HepG2 (cell line): ENCODE measurements at regions not wholly inside any gene's neighbourhood (a gene's known extent, or its start where the extent isn't known, plus 50 kb on each side); places are given as distances from the start of the nearest gene placed in this dataset.

Experiments
- ATAC-seq: fragments of 200-7000 bp; cut with Tn5 transposase; 3 replicates; pipeline ENCODE4 v1.9.1; 2020; ENCODE audit warnings: mild to moderate bottlenecking, moderate library complexity
- BruUV-seq: library from RNA; stranded (reverse); fragments of 400-500 nt; replicated peaks from 2 replicates; lab custom pipeline; 2021; lab: Mats Ljungman, UMichigan
- CTCF ChIA-PET: fragments of 300-600 bp; formaldehyde crosslinking; extraction: SDS; loops from one replicate; lab custom pipeline; 2021; ENCODE audit warnings: low total read pairs, inconsistent platforms, low intra/inter-chr PET ratio; lab: Yijun Ruan, JAX
- POLR2A ChIA-PET: fragments of 350-600 bp; sonication (Branson Sonifier 250); formaldehyde crosslinking; loops from one replicate; lab custom pipeline; 2020; ENCODE audit warnings: antibody characterized with exemption, inconsistent platforms; lab: Yijun Ruan, JAX
- DNase-seq: peaks from one replicate; pipeline ENCODE4 v3.0.0-alpha.2; 2015; ENCODE audit warnings: low spot score
- FAIRE-seq: peaks from 3 replicates; lab custom pipeline; 2011; peaks lifted over from hg19 to GRCh38; lab: Jason Lieb, UNC
- H2AFZ ChIP-seq: one replicate; pipeline ENCODE4 v1.6.1; 2011; ENCODE audit warnings: low read length, inconsistent platforms
- H3K27ac ChIP-seq: fragments of 300-600 bp; 3 replicates; pipeline ENCODE4 v1.8.0; 2011; ENCODE audit warnings: mixed run types, mild to moderate bottlenecking, mixed read lengths, low read length, inconsistent platforms; ENCODE audit not compliant: insufficient read depth; ENCODE audit errors: extremely low read length
- H3K27me3 ChIP-seq, 2 experiments: fragments of 200-600 bp in 1 of 2; 2 replicates in 1 of 2; 3 replicates in 1 of 2; pipeline versions ENCODE4 v1.6.0 to v1.8.0; 2011; ENCODE audit warnings: low read length in 2 of 2, mild to moderate bottlenecking in 2 of 2, moderate library complexity in 2 of 2, inconsistent platforms in 1 of 2; ENCODE audit not compliant: insufficient read depth in 2 of 2, control insufficient read depth in 1 of 2
- H3K36me3 ChIP-seq, 2 experiments: fragments of 200-600 bp in 1 of 2; replicated peaks in 1 of 2; 2 replicates in 1 of 2; 3 replicates in 1 of 2; pipeline versions ENCODE4 v1.5.1 to v1.8.0; 2011; ENCODE audit warnings: low read length in 2 of 2, inconsistent platforms in 1 of 2; ENCODE audit not compliant: insufficient read depth in 2 of 2, control insufficient read depth in 1 of 2
- H3K4me1 ChIP-seq: 2 replicates; pipeline ENCODE4 v1.5.1; 2012; ENCODE audit warnings: low read length, inconsistent platforms; ENCODE audit not compliant: insufficient read depth
- H3K4me2 ChIP-seq: 2 replicates; pipeline ENCODE4 v1.6.0; 2011; ENCODE audit warnings: low read depth, low read length, inconsistent platforms
- H3K4me3 ChIP-seq, 3 experiments: fragments of 200-600 bp in 1 of 3; sonication (generic), shearing (Covaris generic) in 1 of 3; replicated peaks in 1 of 3; 2 replicates each; pipeline ENCODE4 v1.5.1; 2011 to 2016; ENCODE audit warnings: low read length in 3 of 3, inconsistent platforms in 2 of 3, low read depth in 2 of 3, mild to moderate bottlenecking in 2 of 3, control low read depth in 1 of 3, mixed read lengths in 1 of 3; ENCODE audit not compliant: insufficient read depth in 1 of 3
- H3K79me2 ChIP-seq: one replicate; pipeline ENCODE4 v1.6.1; 2011; ENCODE audit warnings: low read length, inconsistent platforms; ENCODE audit not compliant: insufficient read depth
- H3K9ac ChIP-seq: 2 replicates; pipeline ENCODE4 v1.6.0; 2011; ENCODE audit warnings: mild to moderate bottlenecking, low read depth, low read length, inconsistent platforms; ENCODE audit not compliant: insufficient read depth
- H3K9me3 ChIP-seq: 2 replicates; pipeline ENCODE4 v1.5.1; 2012; ENCODE audit warnings: mild to moderate bottlenecking, low read length
- H4K20me1 ChIP-seq: 2 replicates; pipeline ENCODE4 v1.6.0; 2011; ENCODE audit warnings: inconsistent platforms, mild to moderate bottlenecking, low read length, moderate library complexity; ENCODE audit not compliant: insufficient read depth
- ELF4 ChIP-seq: sonication (generic); formaldehyde crosslinking; IDR thresholded peaks from 2 replicates; pipeline ENCODE4 v1.5.0; 2020; ENCODE audit warnings: missing genetic modification reagents, mild to moderate bottlenecking, moderate library complexity, borderline replicate concordance
- GATAD2A ChIP-seq: IDR thresholded peaks from 2 replicates; pipeline ENCODE4 v1.6.1; 2016
- HOXA5 ChIP-seq: sonication (generic); formaldehyde crosslinking; IDR thresholded peaks from 2 replicates; pipeline ENCODE4 v1.4.0; 2020; ENCODE audit warnings: missing genetic modification reagents
- KLF11 ChIP-seq: IDR thresholded peaks from 2 replicates; pipeline ENCODE4 v1.6.1; 2016; ENCODE audit warnings: missing compliant biosample characterization
- KLF12 ChIP-seq: sonication (generic); formaldehyde crosslinking; IDR thresholded peaks from 2 replicates; pipeline ENCODE4 v1.4.0; 2020; ENCODE audit warnings: missing genetic modification reagents, borderline replicate concordance
- LCORL ChIP-seq, 2 experiments: fragments of 450-650 bp in 1 of 2; sonication (generic) in 1 of 2; formaldehyde crosslinking in 1 of 2; IDR thresholded peaks; 2 replicates each; pipeline versions ENCODE4 v1.5.0 to v1.6.1; 2017 to 2020; ENCODE audit warnings: antibody characterized with exemption in 1 of 2, missing genetic modification reagents in 1 of 2
- NAIF1 ChIP-seq: sonication (generic); formaldehyde crosslinking; IDR thresholded peaks from 2 replicates; pipeline ENCODE4 v1.5.0; 2020; ENCODE audit warnings: mild to moderate bottlenecking, missing genetic modification reagents, borderline replicate concordance
- PRMT3 ChIP-seq: sonication (generic); formaldehyde crosslinking; IDR thresholded peaks from 2 replicates; pipeline ENCODE4 v1.8.1; 2022; ENCODE audit warnings: low read depth, mild to moderate bottlenecking, moderate library complexity, missing genetic modification reagents, borderline replicate concordance
- RCOR2 ChIP-seq: IDR thresholded peaks from 2 replicates; pipeline ENCODE4 v1.6.1; 2016; ENCODE audit warnings: missing biosample characterization, missing genetic modification reagents
- TRIM24 ChIP-seq: sonication (generic); formaldehyde crosslinking; IDR thresholded peaks from 2 replicates; pipeline ENCODE4 v1.8.0; 2022; ENCODE audit warnings: mild to moderate bottlenecking, missing genetic modification reagents
- ZBTB1 ChIP-seq: sonication (generic); formaldehyde crosslinking; IDR thresholded peaks from 2 replicates; pipeline ENCODE4 v1.4.0; 2020; ENCODE audit warnings: missing genetic modification reagents, borderline replicate concordance
- ZKSCAN1 ChIP-seq: fragments of 150-350 bp; IDR thresholded peaks from 2 replicates; pipeline ENCODE4 v1.6.1; 2014; ENCODE audit warnings: low read length
- ZNF354B ChIP-seq: sonication (generic); formaldehyde crosslinking; IDR thresholded peaks from 2 replicates; pipeline ENCODE4 v1.8.0; 2022; ENCODE audit warnings: mild to moderate bottlenecking, missing genetic modification reagents
- ZNF431 ChIP-seq: sonication (generic); formaldehyde crosslinking; IDR thresholded peaks from 2 replicates; pipeline ENCODE4 v1.9.0; 2022; ENCODE audit warnings: missing genetic modification reagents, low read depth, mild to moderate bottlenecking, borderline replicate concordance
- ZNF616 ChIP-seq: sonication (generic); formaldehyde crosslinking; IDR thresholded peaks from 2 replicates; pipeline ENCODE4 v1.5.0; 2020; ENCODE audit warnings: low read depth, mild to moderate bottlenecking, missing genetic modification reagents
- ZSCAN31 ChIP-seq: sonication (generic); formaldehyde crosslinking; IDR thresholded peaks from 2 replicates; pipeline ENCODE4 v1.5.0; 2020; ENCODE audit warnings: low read depth, mild to moderate bottlenecking, missing genetic modification reagents
- WGBS: methylation state at CpG from one replicate; pipeline ENCODE4 v1.1.6; 2017; ENCODE audit warnings: low lambda C conversion rate; 5-methylcytosine and 5-hydroxymethylcytosine counted together
- in situ Hi-C: cut with HindIII; loops from 2 replicates; pipeline ENCODE4 v1.10.0; 2017; ENCODE audit warnings: low pct_unique_long_range_greater_than_20kb; ENCODE audit not compliant: extremely low pct_ligation_motif_present
- intact Hi-C: fragments of 100-400 bp; cut with micrococcal nuclease; formaldehyde crosslinking; loops from one replicate; pipeline ENCODE4 v1.10.0; 2022; ENCODE audit not compliant: unreplicated experiment
- TF ChIP-seq, protein P1 (sequence below): sonication (generic); IDR thresholded peaks from 2 replicates; pipeline ENCODE4 v1.6.1; 2016; ENCODE audit warnings: low read depth, borderline replicate concordance
- TF ChIP-seq, protein P2 (sequence below): sonication (generic); formaldehyde crosslinking; IDR thresholded peaks from 2 replicates; pipeline ENCODE4 v1.5.0; 2020; ENCODE audit warnings: mild to moderate bottlenecking, missing genetic modification reagents
- TF ChIP-seq, protein P3 (sequence below): sonication (generic); formaldehyde crosslinking; IDR thresholded peaks from 2 replicates; pipeline ENCODE4 v1.5.1; 2020; ENCODE audit warnings: missing genetic modification reagents, mild to moderate bottlenecking, borderline replicate concordance

DNA sequence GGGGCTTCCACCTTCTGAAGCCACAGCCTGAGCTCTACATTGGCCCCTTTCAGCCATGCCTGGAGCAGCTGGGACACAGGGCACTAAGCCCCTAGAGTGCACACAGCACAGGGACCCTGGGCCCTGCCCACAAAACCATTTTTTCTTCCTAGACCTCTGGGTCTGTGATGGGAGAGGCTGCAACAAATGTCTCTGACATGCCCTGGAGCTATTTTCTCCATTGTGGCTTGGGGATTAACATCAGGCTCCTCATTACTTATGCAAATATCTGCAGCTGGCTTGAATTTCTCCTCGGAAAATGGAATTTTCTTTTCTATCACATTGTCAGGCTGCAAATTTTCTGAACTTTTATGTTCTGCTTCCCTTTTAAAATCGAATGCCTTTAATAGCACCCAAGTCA is 795.7 kb downstream of the LTN1 start:
- Histone ChIP-seq H3K9me3 (peaks cover 87% of the 10 kb centered on the region), H3K79me2 (no peaks in the 10 kb centered on the region), H3K27me3 (no peaks in the 10 kb centered on the region), H3K4me1 (no peaks in the 10 kb centered on the region), H3K36me3 (no peaks in the 10 kb centered on the region), H3K27ac (no peak overlapping the region), H2AFZ (no peak overlapping the region), H4K20me1 (no peaks in the 10 kb centered on the region), H3K9ac (no peak overlapping the region), H3K4me3 (no peak overlapping the region), H3K4me2 (no peak overlapping the region)
- in situ Hi-C loops, result no loop called here
- no TSS peak for BruUV-seq
- intact Hi-C loops, result no loop called here
- ATAC-seq, result no peak
- no peak for FAIRE-seq
- WGBS, result 2% methylated on average over 2 of the region's 2 CpGs
- POLR2A ChIA-PET, result no interaction called here
- TF ChIP-seq NAIF1 (no peak), ZSCAN31 (CRISPR knock-in tag) (no peak), ZNF354B (CRISPR knock-in tag) (no peak), ZNF431 (no peak), RCOR2 (CRISPR knock-in tag) (no peak), TRIM24 (CRISPR knock-in tag) (no peak), KLF11 (CRISPR knock-in tag) (no peak), ZNF616 (CRISPR knock-in tag) (no peak), LCORL (IDR thresholded peaks at IDR 0.05) (no peak), LCORL (CRISPR knock-in tag; IDR thresholded peaks at IDR 0.05) (no peak), ELF4 (CRISPR knock-in tag) (no peak), ZKSCAN1 (no peak), ZBTB1 (CRISPR knock-in tag) (no peak), GATAD2A (CRISPR knock-in tag) (no peak), KLF12 (CRISPR knock-in tag) (no peak), PRMT3 (CRISPR knock-in tag) (no peak), HOXA5 (CRISPR knock-in tag) (no peak)
- TF ChIP-seq, protein P1, sequence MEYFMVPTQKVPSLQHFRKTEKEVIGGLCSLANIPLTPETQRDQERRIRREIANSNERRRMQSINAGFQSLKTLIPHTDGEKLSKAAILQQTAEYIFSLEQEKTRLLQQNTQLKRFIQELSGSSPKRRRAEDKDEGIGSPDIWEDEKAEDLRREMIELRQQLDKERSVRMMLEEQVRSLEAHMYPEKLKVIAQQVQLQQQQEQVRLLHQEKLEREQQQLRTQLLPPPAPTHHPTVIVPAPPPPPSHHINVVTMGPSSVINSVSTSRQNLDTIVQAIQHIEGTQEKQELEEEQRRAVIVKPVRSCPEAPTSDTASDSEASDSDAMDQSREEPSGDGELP, result no peak
- TF ChIP-seq, protein P2, sequence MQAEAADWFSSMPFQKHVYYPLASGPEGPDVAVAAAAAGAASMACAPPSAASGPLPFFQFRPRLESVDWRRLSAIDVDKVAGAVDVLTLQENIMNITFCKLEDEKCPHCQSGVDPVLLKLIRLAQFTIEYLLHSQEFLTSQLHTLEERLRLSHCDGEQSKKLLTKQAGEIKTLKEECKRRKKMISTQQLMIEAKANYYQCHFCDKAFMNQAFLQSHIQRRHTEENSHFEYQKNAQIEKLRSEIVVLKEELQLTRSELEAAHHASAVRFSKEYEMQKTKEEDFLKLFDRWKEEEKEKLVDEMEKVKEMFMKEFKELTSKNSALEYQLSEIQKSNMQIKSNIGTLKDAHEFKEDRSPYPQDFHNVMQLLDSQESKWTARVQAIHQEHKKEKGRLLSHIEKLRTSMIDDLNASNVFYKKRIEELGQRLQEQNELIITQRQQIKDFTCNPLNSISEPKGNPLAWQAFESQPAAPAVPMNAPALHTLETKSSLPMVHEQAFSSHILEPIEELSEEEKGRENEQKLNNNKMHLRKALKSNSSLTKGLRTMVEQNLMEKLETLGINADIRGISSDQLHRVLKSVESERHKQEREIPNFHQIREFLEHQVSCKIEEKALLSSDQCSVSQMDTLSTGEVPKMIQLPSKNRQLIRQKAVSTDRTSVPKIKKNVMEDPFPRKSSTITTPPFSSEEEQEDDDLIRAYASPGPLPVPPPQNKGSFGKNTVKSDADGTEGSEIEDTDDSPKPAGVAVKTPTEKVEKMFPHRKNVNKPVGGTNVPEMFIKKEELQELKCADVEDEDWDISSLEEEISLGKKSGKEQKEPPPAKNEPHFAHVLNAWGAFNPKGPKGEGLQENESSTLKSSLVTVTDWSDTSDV (CRISPR knock-in tag), result no peak
- TF ChIP-seq, protein P3, sequence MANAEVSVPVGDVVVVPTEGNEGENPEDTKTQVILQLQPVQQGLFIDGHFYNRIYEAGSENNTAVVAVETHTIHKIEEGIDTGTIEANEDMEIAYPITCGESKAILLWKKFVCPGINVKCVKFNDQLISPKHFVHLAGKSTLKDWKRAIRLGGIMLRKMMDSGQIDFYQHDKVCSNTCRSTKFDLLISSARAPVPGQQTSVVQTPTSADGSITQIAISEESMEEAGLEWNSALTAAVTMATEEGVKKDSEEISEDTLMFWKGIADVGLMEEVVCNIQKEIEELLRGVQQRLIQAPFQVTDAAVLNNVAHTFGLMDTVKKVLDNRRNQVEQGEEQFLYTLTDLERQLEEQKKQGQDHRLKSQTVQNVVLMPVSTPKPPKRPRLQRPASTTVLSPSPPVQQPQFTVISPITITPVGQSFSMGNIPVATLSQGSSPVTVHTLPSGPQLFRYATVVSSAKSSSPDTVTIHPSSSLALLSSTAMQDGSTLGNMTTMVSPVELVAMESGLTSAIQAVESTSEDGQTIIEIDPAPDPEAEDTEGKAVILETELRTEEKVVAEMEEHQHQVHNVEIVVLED (CRISPR knock-in tag), result no peak
- CTCF ChIA-PET, result no interaction called here
- DNase-seq, result no peak
